Hepatocyte (in vitro differentiated cells): ENCODE measurements at regions not wholly inside any gene's neighbourhood (a gene's known extent, or its start where the extent isn't known, plus 50 kb on each side); places are given as distances from the start of the nearest gene placed in this dataset.

Experiments used
- DNase-seq: peaks from one replicate; pipeline ENCODE4 v3.0.0-alpha.2; 2016; ENCODE audit warnings: low spot score
- H2AFZ ChIP-seq: fragments of 200-600 bp; sonication (generic); 2 replicates; pipeline ENCODE4 v1.6.0; 2016; ENCODE audit warnings: antibody characterized with exemption, mild to moderate bottlenecking
- H3K27ac ChIP-seq: fragments of 200-600 bp; sonication (generic); 2 replicates; pipeline ENCODE4 v1.5.1; 2016; ENCODE audit warnings: mild to moderate bottlenecking
- H3K27me3 ChIP-seq: fragments of 200-600 bp; sonication (generic); 2 replicates; pipeline ENCODE4 v1.6.1; 2016
- H3K36me3 ChIP-seq: fragments of 200-600 bp; sonication (generic); replicated peaks from 2 replicates; pipeline ENCODE4 v1.5.1; 2016; ENCODE audit warnings: low read depth; ENCODE audit not compliant: insufficient read depth
- H3K4me1 ChIP-seq: fragments of 200-600 bp; sonication (generic); 2 replicates; pipeline ENCODE4 v1.5.1; 2016; ENCODE audit warnings: mild to moderate bottlenecking, moderate library complexity; ENCODE audit not compliant: insufficient read depth
- H3K4me2 ChIP-seq: fragments of 200-600 bp; sonication (generic); 2 replicates; pipeline ENCODE4 v1.6.0; 2016
- H3K4me3 ChIP-seq: fragments of 200-600 bp; sonication (generic); 2 replicates; pipeline ENCODE4 v1.5.1; 2016; ENCODE audit warnings: mild to moderate bottlenecking
- H3K79me2 ChIP-seq: fragments of 200-600 bp; sonication (generic); 2 replicates; pipeline ENCODE4 v1.6.0; 2017; ENCODE audit warnings: mild to moderate bottlenecking
- H3K9me2 ChIP-seq: fragments of 200-600 bp; sonication (generic); replicated peaks from 2 replicates; pipeline ENCODE4 v1.6.0; 2017; ENCODE audit warnings: mild to moderate bottlenecking; ENCODE audit not compliant: insufficient read depth
- H3K9me3 ChIP-seq: fragments of 200-600 bp; sonication (generic); 2 replicates; pipeline ENCODE4 v1.5.1; 2016; ENCODE audit warnings: low read depth, mild to moderate bottlenecking
- H4K20me1 ChIP-seq: fragments of 200-600 bp; sonication (generic); 2 replicates; pipeline ENCODE4 v1.6.0; 2016; ENCODE audit warnings: mild to moderate bottlenecking; ENCODE audit not compliant: insufficient read depth, poor library complexity, severe bottlenecking
- CTCF ChIP-seq: fragments of 200-600 bp; sonication (generic); IDR thresholded peaks from 2 replicates; pipeline ENCODE4 v1.5.1; 2016; ENCODE audit warnings: antibody characterized with exemption, mild to moderate bottlenecking; ENCODE audit not compliant: poor library complexity
- EZH2 ChIP-seq: fragments of 200-600 bp; sonication (generic); IDR thresholded peaks from 2 replicates; pipeline ENCODE4 v1.6.1; 2016; ENCODE audit warnings: antibody characterized with exemption, mild to moderate bottlenecking, borderline replicate concordance
- EZH2phosphoT487 ChIP-seq: fragments of 200-600 bp; sonication (generic); IDR thresholded peaks from one replicate; pipeline ENCODE4 v1.6.1; 2018; ENCODE audit warnings: antibody characterized with exemption, mild to moderate bottlenecking, low read depth, moderate library complexity; ENCODE audit not compliant: unreplicated experiment, severe bottlenecking
- WGBS: methylation state at CpG from one replicate; pipeline ENCODE4 v1.1.6; 2016; ENCODE audit warnings: low lambda C conversion rate; ENCODE audit errors: missing lambda C conversion rate; 5-methylcytosine and 5-hydroxymethylcytosine counted together

DNA sequence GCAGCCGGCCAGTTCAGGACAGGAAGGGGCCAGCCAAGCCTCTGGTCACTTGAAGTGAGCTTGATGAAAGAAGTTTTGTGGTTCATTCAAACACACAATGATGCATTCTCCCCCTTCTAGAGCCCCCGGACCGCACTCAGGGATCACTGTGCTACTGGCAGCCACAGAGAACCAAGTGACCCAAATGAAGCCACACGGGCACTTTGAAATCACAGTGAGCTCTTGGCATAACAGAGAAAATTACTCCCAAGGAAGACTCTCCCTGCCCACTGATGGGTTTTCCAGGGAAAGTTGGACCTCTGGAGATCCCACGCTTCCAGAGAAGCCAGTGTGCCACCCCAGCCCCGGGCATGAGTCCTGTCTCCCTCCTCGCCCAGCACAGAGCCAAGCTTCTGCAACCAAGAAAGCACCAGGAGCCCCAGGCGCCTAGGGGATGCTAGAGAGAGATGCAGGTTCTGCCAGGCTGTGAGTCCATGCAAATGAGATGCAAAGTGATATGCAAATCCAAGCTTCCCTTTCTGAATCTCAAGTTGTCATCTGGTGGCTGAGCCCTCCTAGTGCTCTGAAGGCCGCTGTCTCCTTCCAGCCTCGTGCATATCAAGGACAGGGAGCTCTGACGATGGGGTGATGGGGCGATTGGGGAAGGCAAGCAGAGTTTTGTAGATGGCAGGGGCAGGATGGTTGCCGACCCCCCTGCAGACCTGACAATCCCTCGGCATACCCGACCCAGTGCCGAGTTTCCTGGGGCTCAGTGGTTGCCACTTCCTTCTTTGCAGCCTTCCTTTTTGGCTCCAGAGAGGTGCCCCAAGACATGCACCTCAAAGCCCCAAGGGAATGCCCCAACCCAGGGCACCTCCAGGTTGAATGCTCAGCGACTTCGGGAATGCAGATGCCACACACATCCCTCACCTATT lies 59.7 kb upstream of the TNRC6C start:
- no peaks in the 10 kb centered on the region for H3K9me3 ChIP-seq

GRCh38 chr17:77899498-77899897 lies 59.0 kb upstream of the TNRC6C start:
- H3K4me2 ChIP-seq, result no peak overlapping the region
- H3K27me3 ChIP-seq, result peaks cover 10% of the 10 kb centered on the region
- H3K27ac ChIP-seq, result no peak overlapping the region
- no peak for DNase-seq
- H3K4me1 ChIP-seq, result no peaks in the 10 kb centered on the region
- WGBS, result 83% methylated on average over 7 of the region's 7 CpGs
- no peaks in the 10 kb centered on the region for H3K36me3 ChIP-seq
- no peak for TF ChIP-seq EZH2
- TF ChIP-seq EZH2phosphoT487, result no peak
- no peak for TF ChIP-seq CTCF
- H3K4me3 ChIP-seq, result no peak overlapping the region
- H3K9me2 ChIP-seq, result no peaks in the 10 kb centered on the region
- no peaks in the 10 kb centered on the region for H3K79me2 ChIP-seq
- H2AFZ ChIP-seq, result no peak overlapping the region
- no peaks in the 10 kb centered on the region for H4K20me1 ChIP-seq
- no peaks in the 10 kb centered on the region for H3K9me3 ChIP-seq

More for the DNA sequence above, 59.7 kb upstream of the TNRC6C start:
- Histone ChIP-seq H3K36me3 (no peaks in the 10 kb centered on the region), H3K79me2 (no peaks in the 10 kb centered on the region), H4K20me1 (no peaks in the 10 kb centered on the region), H3K27ac (no peak overlapping the region), H2AFZ (no peak overlapping the region), H3K27me3 (peaks cover 6% of the 10 kb centered on the region), H3K9me2 (no peaks in the 10 kb centered on the region), H3K4me3 (no peak overlapping the region), H3K4me2 (no peak overlapping the region), H3K4me1 (no peaks in the 10 kb centered on the region)
- TF ChIP-seq CTCF, result no peak
- no peak for TF ChIP-seq EZH2
- no peak for TF ChIP-seq EZH2phosphoT487
- no peak for DNase-seq
- WGBS, result 91% methylated on average over 18 of the region's 18 CpGs

GRCh38 chr17:77901481-77901880 lies 57.0 kb upstream of the TNRC6C start:
- no peak overlapping the region for H2AFZ ChIP-seq
- H3K9me3 ChIP-seq, result no peaks in the 10 kb centered on the region
- H3K9me2 ChIP-seq, result no peaks in the 10 kb centered on the region
- H3K79me2 ChIP-seq, result no peaks in the 10 kb centered on the region
- DNase-seq, result no peak
- TF ChIP-seq EZH2phosphoT487 (no peak), EZH2 (no peak)
- H3K36me3 ChIP-seq, result no peaks in the 10 kb centered on the region
- H3K4me1 ChIP-seq, result no peaks in the 10 kb centered on the region
- H3K4me2 ChIP-seq, result no peak overlapping the region
- H3K27me3 ChIP-seq, result peaks cover 18% of the 10 kb centered on the region
- H4K20me1 ChIP-seq, result no peaks in the 10 kb centered on the region
- WGBS, result 96% methylated on average over 2 of the region's 2 CpGs
- H3K27ac ChIP-seq, result no peak overlapping the region
- no peak overlapping the region for H3K4me3 ChIP-seq

DNA sequence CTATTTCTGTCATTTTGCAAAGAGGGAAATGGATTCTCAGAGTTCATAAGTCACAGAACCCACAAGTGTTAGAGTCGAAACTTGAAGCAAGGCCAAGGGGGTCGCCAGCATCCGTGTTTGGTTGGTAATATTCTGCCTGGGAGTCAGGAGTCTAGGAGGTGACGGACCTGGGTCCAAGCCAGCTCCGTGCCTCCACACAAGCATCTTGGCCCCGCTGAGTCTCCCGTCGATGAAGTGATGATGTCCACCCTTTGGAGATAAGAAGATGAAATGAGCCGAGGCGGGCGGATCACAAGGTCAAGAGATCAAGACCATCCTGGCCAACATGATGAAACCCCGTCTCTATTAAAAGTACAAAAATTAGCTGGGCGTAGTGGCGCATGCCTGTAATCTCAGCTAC lies 53.2 kb upstream of the TNRC6C start:
- H3K36me3 ChIP-seq, result no peaks in the 10 kb centered on the region

More for the DNA sequence above, 53.2 kb upstream of the TNRC6C start:
- no peak overlapping the region for H3K27ac ChIP-seq
- WGBS, result 89% methylated on average over 13 of the region's 14 CpGs
- peaks cover 21% of the 10 kb centered on the region for H3K27me3 ChIP-seq
- H3K4me2 ChIP-seq, result no peak overlapping the region
- no peak overlapping the region for H2AFZ ChIP-seq
- no peaks in the 10 kb centered on the region for H4K20me1 ChIP-seq
- H3K9me2 ChIP-seq, result no peaks in the 10 kb centered on the region
- no peak for DNase-seq
- no peaks in the 10 kb centered on the region for H3K4me1 ChIP-seq
- no peaks in the 10 kb centered on the region for H3K79me2 ChIP-seq
- no peak overlapping the region for H3K4me3 ChIP-seq
- H3K9me3 ChIP-seq, result no peaks in the 10 kb centered on the region
- no peak for TF ChIP-seq EZH2
- no peak for TF ChIP-seq EZH2phosphoT487
- no peak for TF ChIP-seq CTCF
